D721Med (cell line): ENCODE measurements at regions not wholly inside any gene's neighbourhood (a gene's known extent, or its start where the extent isn't known, plus 50 kb on each side); places are given as distances from the start of the nearest gene placed in this dataset.
A peak's percentile ranks its signal among the peaks of the same experiment; 100 is the strongest.

Experiments used
- DNase-seq: peaks from one replicate; pipeline ENCODE4 v3.0.0; 2011; ENCODE audit warnings: low spot score; ENCODE audit not compliant: insufficient read length
- FAIRE-seq: peaks from 2 replicates; lab custom pipeline; 2011; peaks lifted over from hg19 to GRCh38; lab: Jason Lieb, UNC
- CTCF ChIP-seq: IDR thresholded peaks from 2 replicates; pipeline ENCODE4 v1.5.1; 2012; ENCODE audit warnings: mild to moderate bottlenecking, control low read depth; ENCODE audit not compliant: insufficient read depth; ENCODE audit errors: missing control alignments

GRCh38 chr1:199546323-199546722 is 481.2 kb upstream of the NR5A2 start:
- no peak for TF ChIP-seq CTCF
- FAIRE-seq, result no peak
- DNase-seq, result no peak

- TF ChIP-seq CTCF, result no peak
- FAIRE-seq, result no peak
- no peak for DNase-seq
These were observed 478.1 kb upstream of the NR5A2 start for GRCh38 chr1:199549421-199549820.

GRCh38 chr1:199550199-199551065 is 477.1 kb upstream of the NR5A2 start:
- peak; percentile 32 for FAIRE-seq

GRCh38 chr1:199551967-199552565 is 475.4 kb upstream of the NR5A2 start:
- DNase-seq (peak; percentile 16), FAIRE-seq (no peak)
- peak; percentile 96 for TF ChIP-seq CTCF

More at GRCh38 chr1:199550199-199551065, 477.1 kb upstream of the NR5A2 start:
- TF ChIP-seq CTCF, result peak; percentile 37
- DNase-seq, result no peak

- no peak for TF ChIP-seq CTCF
- DNase-seq (no peak), FAIRE-seq (no peak)
These were observed 474.4 kb upstream of the NR5A2 start for GRCh38 chr1:199553104-199553503.

- no peak for TF ChIP-seq CTCF
- FAIRE-seq (no peak), DNase-seq (no peak)
These were observed 466.2 kb upstream of the NR5A2 start for GRCh38 chr1:199561334-199561733.

- no peak for FAIRE-seq
These were observed 454.5 kb upstream of the NR5A2 start for GRCh38 chr1:199573047-199573446.

More at GRCh38 chr1:199573047-199573446, 454.5 kb upstream of the NR5A2 start:
- DNase-seq, result no peak
- TF ChIP-seq CTCF, result no peak
